ENCODE measurements at regions not wholly inside any gene's neighbourhood (a gene's known extent, or its start where the extent isn't known, plus 50 kb on each side); places are given as distances from the start of the nearest gene placed in this dataset.

DNA sequence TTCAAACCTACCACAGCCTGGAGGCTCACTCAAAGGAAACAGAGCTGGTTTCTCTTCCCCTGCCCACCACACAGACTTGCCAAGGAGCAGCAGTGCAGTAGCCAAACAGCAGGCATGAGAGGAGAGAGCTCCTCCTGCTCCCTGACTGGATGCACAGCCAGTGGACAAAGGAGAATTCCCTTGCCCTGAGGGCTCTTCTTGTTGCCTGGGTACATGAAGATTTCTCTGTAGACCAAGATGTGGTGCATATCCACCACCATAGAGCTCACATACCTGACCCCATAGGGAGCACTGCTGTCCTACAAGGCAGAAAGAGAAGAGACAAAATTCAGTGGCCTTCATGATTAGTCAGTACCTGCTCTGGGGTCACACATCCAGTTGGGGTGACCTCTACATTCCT, 56.3 kb upstream of the SPATA31E1 start:
- Histone ChIP-seq H3K4me3 (ENCODE audit: low read length) (no peak overlapping the region), H3K27ac (ENCODE audit: low read depth in 1 of 2, low read length in 2 of 2) (no peak overlapping the region), H3K36me3 (ENCODE audit: insufficient read depth, low read length) (no peaks in the 10 kb centered on the region), H3K27me3 (ENCODE audit: control insufficient read depth in 1 of 2, insufficient read depth in 2 of 2, low read length in 2 of 2) (peaks cover 0 to 3% of the 10 kb centered on the region in 2 experiments), H3K4me1 (ENCODE audit: insufficient read depth, low read length) (no peaks in the 10 kb centered on the region), H3K9me3 (ENCODE audit: control insufficient read depth in 1 of 2, insufficient read depth in 1 of 2, low read length in 2 of 2) (peaks cover 0 to 14% of the 10 kb centered on the region in 2 experiments)
- no peak for DNase-seq
- Mint-ChIP-seq H3K9me3 (no peaks in the 10 kb centered on the region), H3K4me3 (no peak overlapping the region), H3K4me1 (ENCODE audit: low read depth) (no peaks in the 10 kb centered on the region), H3K36me3 (ENCODE audit: low read depth) (no peaks in the 10 kb centered on the region), H3K27me3 (no peaks in the 10 kb centered on the region), H3K27ac (no peak overlapping the region)
- intact Hi-C loops (cut with DNase I, micrococcal nuclease) = no loop called here
- POLR2A ChIA-PET = no interaction called here
- ATAC-seq (ENCODE audit: poor library complexity) = no peak
- no peak for TF ChIP-seq CTCF (IDR thresholded peaks at IDR 0.05)
- CTCF ChIA-PET = no interaction called here

DNA sequence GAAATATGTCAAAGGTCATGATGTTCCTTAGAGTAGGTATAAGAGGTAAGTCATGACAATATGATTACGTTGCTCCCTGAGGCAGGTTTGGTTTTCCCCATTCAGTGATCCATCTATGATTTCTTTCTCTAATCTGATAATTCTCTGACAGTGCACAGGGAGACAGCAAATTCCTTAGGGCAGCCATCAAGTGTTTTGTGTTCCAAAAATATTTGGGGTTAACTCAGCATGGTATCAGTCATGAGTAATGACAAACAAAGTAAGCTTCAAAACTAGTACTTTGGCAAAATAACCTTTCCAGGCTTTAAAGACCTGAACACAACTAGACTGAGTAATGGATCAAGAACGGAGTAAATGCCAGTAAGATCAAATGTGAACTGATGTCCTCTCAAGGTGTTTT, 55.3 kb upstream of the SPATA31E1 start:
- TF ChIP-seq CTCF (IDR thresholded peaks at IDR 0.05) = no peak
- Mint-ChIP-seq H3K4me3 (no peak overlapping the region), H3K9me3 (no peaks in the 10 kb centered on the region), H3K27me3 (no peaks in the 10 kb centered on the region), H3K4me1 (ENCODE audit: low read depth) (no peaks in the 10 kb centered on the region), H3K36me3 (ENCODE audit: low read depth) (no peaks in the 10 kb centered on the region), H3K27ac (no peak overlapping the region)
- no peak for ATAC-seq (ENCODE audit: poor library complexity)
- H3K4me1 ChIP-seq (ENCODE audit: insufficient read depth, low read length) = no peaks in the 10 kb centered on the region
- H3K27me3 ChIP-seq (ENCODE audit: control insufficient read depth in 1 of 2, insufficient read depth in 2 of 2, low read length in 2 of 2) = peaks cover 0 to 3% of the 10 kb centered on the region in 2 experiments
- DNase-seq = no peak
- POLR2A ChIA-PET = no interaction called here
- CTCF ChIA-PET = no interaction called here
- intact Hi-C loops (cut with DNase I, micrococcal nuclease) = no loop called here
- H3K9me3 ChIP-seq (ENCODE audit: control insufficient read depth in 1 of 2, insufficient read depth in 1 of 2, low read length in 2 of 2) = peaks cover 0 to 14% of the 10 kb centered on the region in 2 experiments
- no peak overlapping the region for H3K27ac ChIP-seq (ENCODE audit: low read depth in 1 of 2, low read length in 2 of 2)
- H3K4me3 ChIP-seq (ENCODE audit: low read length) = no peak overlapping the region
- H3K36me3 ChIP-seq (ENCODE audit: insufficient read depth, low read length) = no peaks in the 10 kb centered on the region

- POLR2A ChIA-PET = no interaction called here
- Mint-ChIP-seq H3K9me3 (no peaks in the 10 kb centered on the region), H3K27ac (no peak overlapping the region), H3K27me3 (no peaks in the 10 kb centered on the region), H3K4me3 (no peak overlapping the region), H3K4me1 (ENCODE audit: low read depth) (no peaks in the 10 kb centered on the region), H3K36me3 (ENCODE audit: low read depth) (no peaks in the 10 kb centered on the region)
- CTCF ChIA-PET = no interaction called here
- Histone ChIP-seq H3K4me1 (ENCODE audit: insufficient read depth, low read length) (no peaks in the 10 kb centered on the region), H3K27ac (ENCODE audit: low read depth in 1 of 2, low read length in 2 of 2) (no peak overlapping the region), H3K36me3 (ENCODE audit: insufficient read depth, low read length) (no peaks in the 10 kb centered on the region), H3K27me3 (ENCODE audit: control insufficient read depth in 1 of 2, insufficient read depth in 2 of 2, low read length in 2 of 2) (peaks cover 0 to 3% of the 10 kb centered on the region in 2 experiments), H3K4me3 (ENCODE audit: low read length) (no peak overlapping the region), H3K9me3 (ENCODE audit: control insufficient read depth in 1 of 2, insufficient read depth in 1 of 2, low read length in 2 of 2) (peaks cover 0 to 6% of the 10 kb centered on the region in 2 experiments)
- ATAC-seq (ENCODE audit: poor library complexity) (no peak), DNase-seq (no peak)
- intact Hi-C loops (cut with DNase I, micrococcal nuclease) = no loop called here
- TF ChIP-seq CTCF (IDR thresholded peaks at IDR 0.05) = no peak
Measured at GRCh38 chr9:87829756-87830155, 52.9 kb upstream of the SPATA31E1 start.

Measured in CD4-positive, alpha-beta T cell (primary cell).